HEK293 (cell line): ENCODE measurements at regions not wholly inside any gene's neighbourhood (a gene's known extent, or its start where the extent isn't known, plus 50 kb on each side); places are given as distances from the start of the nearest gene placed in this dataset.

ENCODE experiments used
- CTCF ChIA-PET: fragments of 350-600 bp; formaldehyde crosslinking; extraction: SDS; loops from one replicate; lab custom pipeline; 2021; ENCODE audit warnings: antibody characterized with exemption; lab: Yijun Ruan, JAX
- POLR2A ChIA-PET: fragments of 300-600 bp; formaldehyde crosslinking; extraction: SDS; loops from one replicate; lab custom pipeline; 2020; ENCODE audit warnings: antibody characterized with exemption, inconsistent platforms; lab: Yijun Ruan, JAX
- H3K27ac ChIP-seq: fragments of 200-500 bp; sonication (Bioruptor generic); 2 replicates; pipeline ENCODE4 v1.5.1; 2014; ENCODE audit warnings: low read depth, low read length, control low read depth, inconsistent platforms; ENCODE audit errors: extremely low read depth
- H3K36me3 ChIP-seq, 2 experiments: fragments of 200-500 bp in 1 of 2; sonication (Bioruptor generic) in 1 of 2; 1 replicate in 1 of 2; 2 replicates in 1 of 2; pipeline ENCODE4 v1.5.1; 2014 to 2017; ENCODE audit warnings: inconsistent platforms in 2 of 2, low read length in 2 of 2; ENCODE audit not compliant: control insufficient read depth in 2 of 2, insufficient read depth in 1 of 2
- H3K4me1 ChIP-seq: fragments of 200-500 bp; sonication (Bioruptor generic); 2 replicates; pipeline ENCODE4 v1.5.1; 2014; ENCODE audit warnings: mild to moderate bottlenecking, low read length, inconsistent platforms; ENCODE audit not compliant: control insufficient read depth, insufficient read depth
- H3K4me3 ChIP-seq: 2 replicates; pipeline ENCODE4 v1.5.1; 2011; ENCODE audit warnings: low read depth, mild to moderate bottlenecking, control low read depth, low read length, moderate library complexity
- H3K9me3 ChIP-seq: fragments of 200-500 bp; sonication (Bioruptor generic); 2 replicates; pipeline ENCODE4 v1.5.1; 2014; ENCODE audit warnings: low read depth, low read length, inconsistent platforms; ENCODE audit not compliant: control insufficient read depth, insufficient read depth
- EGR2 ChIP-seq: fragments of 450-650 bp; formaldehyde crosslinking; IDR thresholded peaks from 2 replicates; pipeline ENCODE4 v1.5.1; 2016; ENCODE audit warnings: low read depth, missing biosample characterization, missing genetic modification characterization
- IKZF3 ChIP-seq: fragments of 450-650 bp; IDR thresholded peaks from 2 replicates; pipeline ENCODE4 v1.5.0; 2018; ENCODE audit warnings: missing biosample characterization, mild to moderate bottlenecking, missing genetic modification characterization, moderate library complexity
- KLF1 ChIP-seq: fragments of 450-650 bp; formaldehyde crosslinking; IDR thresholded peaks from 2 replicates; pipeline ENCODE4 v1.5.1; 2016; ENCODE audit warnings: missing biosample characterization, missing genetic modification characterization
- OSR2 ChIP-seq: fragments of 450-650 bp; formaldehyde crosslinking; IDR thresholded peaks from 2 replicates; pipeline ENCODE4 v1.5.1; 2016; ENCODE audit warnings: missing biosample characterization, missing genetic modification characterization
- PBX3 ChIP-seq: sonication (generic); formaldehyde crosslinking; IDR thresholded peaks from 2 replicates; pipeline ENCODE4 v1.8.1; 2022; ENCODE audit warnings: mild to moderate bottlenecking, moderate library complexity, missing genetic modification reagents
- SETDB1 ChIP-seq: IDR thresholded peaks from one replicate; pipeline ENCODE4 v1.6.1; 2017; ENCODE audit warnings: mild to moderate bottlenecking, low read length, moderate library complexity, mixed read lengths; ENCODE audit not compliant: insufficient read length
- ZFP69B ChIP-seq: fragments of 450-650 bp; formaldehyde crosslinking; IDR thresholded peaks from 2 replicates; pipeline ENCODE4 v1.5.1; 2016; ENCODE audit warnings: missing biosample characterization, missing genetic modification characterization
- ZNF132 ChIP-seq: fragments of 450-650 bp; formaldehyde crosslinking; IDR thresholded peaks from 2 replicates; pipeline ENCODE4 v1.5.1; 2017; ENCODE audit warnings: missing biosample characterization, missing genetic modification characterization, borderline replicate concordance
- ZNF146 ChIP-seq: fragments of 450-650 bp; formaldehyde crosslinking; IDR thresholded peaks from 2 replicates; pipeline ENCODE4 v1.5.1; 2016; ENCODE audit warnings: missing biosample characterization, missing genetic modification characterization
- ZNF157 ChIP-seq: fragments of 450-650 bp; formaldehyde crosslinking; IDR thresholded peaks from 2 replicates; pipeline ENCODE4 v1.5.1; 2016; ENCODE audit warnings: missing biosample characterization, missing genetic modification characterization
- ZNF473 ChIP-seq: fragments of 450-650 bp; formaldehyde crosslinking; IDR thresholded peaks from 2 replicates; pipeline ENCODE4 v1.5.1; 2017; ENCODE audit warnings: missing biosample characterization, missing genetic modification characterization
- ZNF501 ChIP-seq: fragments of 450-650 bp; formaldehyde crosslinking; IDR thresholded peaks from 2 replicates; pipeline ENCODE4 v1.5.1; 2016; ENCODE audit warnings: missing biosample characterization, missing genetic modification characterization
- ZNF510 ChIP-seq: fragments of 450-650 bp; formaldehyde crosslinking; IDR thresholded peaks from 2 replicates; pipeline ENCODE4 v1.5.1; 2018; ENCODE audit warnings: mild to moderate bottlenecking, missing genetic modification characterization, missing biosample characterization; ENCODE audit not compliant: insufficient replicate concordance
- ZNF529 ChIP-seq: fragments of 450-650 bp; formaldehyde crosslinking; IDR thresholded peaks from 2 replicates; pipeline ENCODE4 v1.5.1; 2017; ENCODE audit warnings: missing genetic modification characterization, missing biosample characterization; ENCODE audit not compliant: insufficient replicate concordance
- ZNF571 ChIP-seq: fragments of 450-650 bp; formaldehyde crosslinking; IDR thresholded peaks from 2 replicates; pipeline ENCODE4 v1.5.0; 2017; ENCODE audit warnings: missing biosample characterization, missing genetic modification characterization
- ZNF600 ChIP-seq: fragments of 450-650 bp; formaldehyde crosslinking; IDR thresholded peaks from 2 replicates; pipeline ENCODE4 v1.5.1; 2016; ENCODE audit warnings: missing biosample characterization, missing genetic modification characterization
- ZNF658 ChIP-seq: fragments of 450-650 bp; formaldehyde crosslinking; IDR thresholded peaks from 2 replicates; pipeline ENCODE4; 2016; ENCODE audit warnings: missing biosample characterization, missing genetic modification characterization
- ZNF670 ChIP-seq: fragments of 450-650 bp; formaldehyde crosslinking; IDR thresholded peaks from 2 replicates; pipeline ENCODE4 v1.5.1; 2016; ENCODE audit warnings: missing biosample characterization, missing genetic modification characterization, low read depth
- ZNF677 ChIP-seq: fragments of 450-650 bp; IDR thresholded peaks from 2 replicates; pipeline ENCODE4 v1.5.0; 2018; ENCODE audit warnings: missing biosample characterization, mild to moderate bottlenecking, missing genetic modification characterization, moderate library complexity
- ZSCAN23 ChIP-seq: fragments of 450-650 bp; formaldehyde crosslinking; IDR thresholded peaks from 2 replicates; pipeline ENCODE4 v1.5.1; 2016; ENCODE audit warnings: missing biosample characterization, missing genetic modification characterization
- ZSCAN4 ChIP-seq: fragments of 450-650 bp; formaldehyde crosslinking; IDR thresholded peaks from 2 replicates; pipeline ENCODE4 v1.5.1; 2017; ENCODE audit warnings: missing biosample characterization, missing genetic modification characterization
- TF ChIP-seq, protein P1 (sequence below): fragments of 450-650 bp; formaldehyde crosslinking; IDR thresholded peaks from 2 replicates; pipeline ENCODE4 v1.5.1; 2016; ENCODE audit warnings: missing biosample characterization, missing genetic modification characterization
- TF ChIP-seq, protein P2 (sequence below): fragments of 450-650 bp; formaldehyde crosslinking; IDR thresholded peaks from 2 replicates; pipeline ENCODE4 v1.5.1; 2016; ENCODE audit warnings: missing biosample characterization, missing genetic modification characterization
- TF ChIP-seq, protein P3 (sequence below): fragments of 450-650 bp; formaldehyde crosslinking; IDR thresholded peaks from 2 replicates; pipeline ENCODE4 v1.5.1; 2016; ENCODE audit warnings: missing biosample characterization, missing genetic modification characterization

DNA sequence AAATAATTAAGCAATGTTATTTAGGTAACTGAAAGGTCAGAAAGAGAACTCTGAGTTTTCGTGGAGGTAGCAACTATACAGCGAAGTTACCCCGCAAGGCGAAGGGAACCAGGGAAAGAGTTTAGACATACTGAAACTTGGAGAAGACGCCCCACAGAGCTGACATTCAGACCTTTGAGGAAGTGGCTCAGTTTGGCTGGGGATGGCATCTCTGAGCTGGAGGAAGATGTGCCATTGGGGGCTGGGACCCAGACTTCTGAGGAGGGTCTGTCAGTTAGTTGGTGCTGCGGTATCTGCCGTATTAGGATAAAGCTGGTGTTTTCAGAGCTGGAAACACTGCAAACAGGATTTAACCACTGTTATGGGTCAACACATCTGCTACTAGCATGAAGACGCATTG, 156.6 kb downstream of the ANKRD50 start:
- H3K27ac ChIP-seq: no peak overlapping the region
- no peak overlapping the region for H3K4me3 ChIP-seq
- ChIA-PET CTCF (no interaction called here), POLR2A (no interaction called here)
- no peaks in the 10 kb centered on the region for H3K9me3 ChIP-seq
- no peaks in the 10 kb centered on the region for H3K36me3 ChIP-seq
- TF ChIP-seq ZNF510 (no peak), SETDB1 (no peak), PBX3 (no peak), OSR2 (tag by site-specific recombination) (no peak), ZNF677 (tag by site-specific recombination) (no peak), ZSCAN4 (no peak), IKZF3 (no peak), ZFP69B (tag by site-specific recombination) (no peak), ZNF571 (tag by site-specific recombination) (no peak), ZNF600 (tag by site-specific recombination) (no peak), EGR2 (tag by site-specific recombination) (no peak), ZNF670 (tag by site-specific recombination) (no peak), ZNF146 (tag by site-specific recombination) (no peak), ZNF132 (tag by site-specific recombination) (no peak), ZNF473 (tag by site-specific recombination) (no peak), KLF1 (tag by site-specific recombination) (no peak), ZNF529 (tag by site-specific recombination) (no peak)
- TF ChIP-seq, protein P1, sequence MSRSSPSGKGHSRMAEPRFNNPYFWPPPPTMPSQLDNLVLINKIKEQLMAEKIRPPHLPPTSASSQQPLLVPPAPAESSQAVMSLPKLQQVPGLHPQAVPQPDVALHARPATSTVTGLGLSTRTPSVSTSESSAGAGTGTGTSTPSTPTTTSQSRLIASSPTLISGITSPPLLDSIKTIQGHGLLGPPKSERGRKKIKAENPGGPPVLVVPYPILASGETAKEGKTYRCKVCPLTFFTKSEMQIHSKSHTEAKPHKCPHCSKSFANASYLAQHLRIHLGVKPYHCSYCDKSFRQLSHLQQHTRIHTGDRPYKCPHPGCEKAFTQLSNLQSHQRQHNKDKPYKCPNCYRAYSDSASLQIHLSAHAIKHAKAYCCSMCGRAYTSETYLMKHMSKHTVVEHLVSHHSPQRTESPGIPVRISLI (tag by site-specific recombination): no peak
- TF ChIP-seq, protein P2, sequence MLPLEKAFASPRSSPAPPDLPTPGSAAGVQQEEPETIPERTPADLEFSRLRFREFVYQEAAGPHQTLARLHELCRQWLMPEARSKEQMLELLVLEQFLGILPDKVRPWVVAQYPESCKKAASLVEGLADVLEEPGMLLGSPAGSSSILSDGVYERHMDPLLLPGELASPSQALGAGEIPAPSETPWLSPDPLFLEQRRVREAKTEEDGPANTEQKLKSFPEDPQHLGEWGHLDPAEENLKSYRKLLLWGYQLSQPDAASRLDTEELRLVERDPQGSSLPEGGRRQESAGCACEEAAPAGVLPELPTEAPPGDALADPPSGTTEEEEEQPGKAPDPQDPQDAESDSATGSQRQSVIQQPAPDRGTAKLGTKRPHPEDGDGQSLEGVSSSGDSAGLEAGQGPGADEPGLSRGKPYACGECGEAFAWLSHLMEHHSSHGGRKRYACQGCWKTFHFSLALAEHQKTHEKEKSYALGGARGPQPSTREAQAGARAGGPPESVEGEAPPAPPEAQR (tag by site-specific recombination): no peak
- TF ChIP-seq, protein P3, sequence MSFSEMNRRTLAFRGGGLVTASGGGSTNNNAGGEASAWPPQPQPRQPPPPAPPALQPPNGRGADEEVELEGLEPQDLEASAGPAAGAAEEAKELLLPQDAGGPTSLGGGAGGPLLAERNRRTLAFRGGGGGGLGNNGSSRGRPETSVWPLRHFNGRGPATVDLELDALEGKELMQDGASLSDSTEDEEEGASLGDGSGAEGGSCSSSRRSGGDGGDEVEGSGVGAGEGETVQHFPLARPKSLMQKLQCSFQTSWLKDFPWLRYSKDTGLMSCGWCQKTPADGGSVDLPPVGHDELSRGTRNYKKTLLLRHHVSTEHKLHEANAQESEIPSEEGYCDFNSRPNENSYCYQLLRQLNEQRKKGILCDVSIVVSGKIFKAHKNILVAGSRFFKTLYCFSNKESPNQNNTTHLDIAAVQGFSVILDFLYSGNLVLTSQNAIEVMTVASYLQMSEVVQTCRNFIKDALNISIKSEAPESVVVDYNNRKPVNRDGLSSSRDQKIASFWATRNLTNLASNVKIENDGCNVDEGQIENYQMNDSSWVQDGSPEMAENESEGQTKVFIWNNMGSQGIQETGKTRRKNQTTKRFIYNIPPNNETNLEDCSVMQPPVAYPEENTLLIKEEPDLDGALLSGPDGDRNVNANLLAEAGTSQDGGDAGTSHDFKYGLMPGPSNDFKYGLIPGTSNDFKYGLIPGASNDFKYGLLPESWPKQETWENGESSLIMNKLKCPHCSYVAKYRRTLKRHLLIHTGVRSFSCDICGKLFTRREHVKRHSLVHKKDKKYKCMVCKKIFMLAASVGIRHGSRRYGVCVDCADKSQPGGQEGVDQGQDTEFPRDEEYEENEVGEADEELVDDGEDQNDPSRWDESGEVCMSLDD: no peak
- H3K4me1 ChIP-seq: no peaks in the 10 kb centered on the region

DNA sequence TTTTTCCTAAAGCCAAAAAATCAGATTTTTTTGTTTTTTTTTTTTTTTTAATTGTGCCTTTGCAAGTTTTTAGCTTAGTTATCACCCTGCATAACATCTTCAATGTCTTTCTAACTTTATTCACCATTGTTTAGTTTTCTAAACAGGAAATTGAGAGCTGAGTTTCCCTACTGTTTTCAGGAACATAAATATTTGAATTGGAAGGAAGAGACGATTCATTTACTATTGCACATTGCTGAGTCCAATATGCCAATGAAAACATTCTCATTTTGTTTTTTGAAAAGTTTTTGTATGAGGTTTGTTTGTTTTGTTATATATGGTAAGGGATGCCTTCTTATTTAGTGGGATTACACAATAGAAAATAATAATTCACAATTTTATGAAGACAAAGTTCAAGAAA, 148.4 kb downstream of the ANKRD50 start:
- Histone ChIP-seq H3K27ac (no peak overlapping the region), H3K4me3 (no peak overlapping the region), H3K4me1 (no peaks in the 10 kb centered on the region), H3K36me3 (no peaks in the 10 kb centered on the region), H3K9me3 (no peaks in the 10 kb centered on the region)
- TF ChIP-seq ZNF501: no peak
- TF ChIP-seq ZNF658: no peak
- no peak for TF ChIP-seq ZNF157 (tag by site-specific recombination)
- no peak for TF ChIP-seq ZSCAN23 (tag by site-specific recombination)
- ChIA-PET CTCF (no interaction called here), POLR2A (no interaction called here)
